HCT116 (cell line): ENCODE measurements at regions not wholly inside any gene's neighbourhood (a gene's known extent, or its start where the extent isn't known, plus 50 kb on each side); places are given as distances from the start of the nearest gene placed in this dataset.

Source experiments
- ATAC-seq: fragments of 200-7000 bp; cut with Tn5 transposase; 2 replicates; pipeline ENCODE4 v1.9.1; 2020; ENCODE audit warnings: mild to moderate bottlenecking, moderate library complexity
- BruUV-seq: library from RNA; stranded (reverse); fragments of 400-500 nt; replicated peaks from 2 replicates; lab custom pipeline; 2021; lab: Mats Ljungman, UMichigan
- CTCF ChIA-PET: fragments of 300-600 bp; sonication (Branson Sonifier 250); formaldehyde crosslinking; loops from one replicate; lab custom pipeline; 2021; ENCODE audit warnings: antibody characterized with exemption; lab: Charles Lee
- POLR2A ChIA-PET: fragments of 300-600, 350-600 bp; sonication (Branson Sonifier 250); formaldehyde crosslinking; loops from one replicate; lab custom pipeline; 2021; ENCODE audit warnings: antibody characterized with exemption; lab: Charles Lee
- RAD21 ChIA-PET, 2 experiments: fragments of 300-600 bp; sonication (Branson Sonifier 250); formaldehyde crosslinking; loops; one replicate each; lab custom pipeline; 2023; ENCODE audit warnings: low total read pairs in 2 of 2; ENCODE audit not compliant: uncharacterized antibody in 2 of 2, unreplicated experiment in 2 of 2, low non-redundant PET in 1 of 2; lab: Charles Lee
- DNase-seq: peaks from one replicate; pipeline ENCODE4 v3.0.0-alpha.2; 2010; ENCODE audit warnings: low read depth, low spot score
- H2AFZ ChIP-seq: fragments of 200-600 bp; shearing (Covaris generic), sonication (generic); 2 replicates; pipeline ENCODE4 v1.6.1; 2017; ENCODE audit warnings: low read depth, mixed run types, mixed read lengths, antibody characterized with exemption, low read length; ENCODE audit not compliant: poor library complexity, severe bottlenecking
- H3K27ac ChIP-seq: 2 replicates; pipeline ENCODE4 v1.5.1; 2012; ENCODE audit warnings: low read depth, low read length
- H3K27me3 ChIP-seq: fragments of 200-600 bp; sonication (generic); 2 replicates; pipeline ENCODE4 v1.6.1; 2016; ENCODE audit warnings: mixed run types, low read length, mixed read lengths; ENCODE audit not compliant: insufficient read depth
- H3K36me3 ChIP-seq, 2 experiments: fragments of 200-500 bp in 1 of 2; fragments of 200-600 bp in 1 of 2; sonication (Bioruptor generic) in 1 of 2; sonication (generic) in 1 of 2; 2 replicates each; pipeline versions ENCODE4 v1.5.1 to v1.6.1; 2014 to 2016; ENCODE audit warnings: low read length in 2 of 2, inconsistent platforms in 1 of 2, mixed read lengths in 1 of 2, mixed run types in 1 of 2; ENCODE audit not compliant: insufficient read depth in 2 of 2, control insufficient read depth in 1 of 2
- H3K4me1 ChIP-seq, 2 experiments: fragments of 200-600 bp in 1 of 2; sonication (generic) in 1 of 2; 2 replicates each; pipeline versions ENCODE4 v1.5.1 to v1.6.1; 2012 to 2017; ENCODE audit warnings: low read length in 2 of 2, inconsistent platforms in 1 of 2, mild to moderate bottlenecking in 1 of 2, mixed read lengths in 1 of 2, mixed run types in 1 of 2, moderate library complexity in 1 of 2; ENCODE audit not compliant: insufficient read depth in 2 of 2, control insufficient read depth in 1 of 2
- H3K4me2 ChIP-seq: fragments of 200-600 bp; sonication (generic); 2 replicates; pipeline ENCODE4 v1.6.1; 2017; ENCODE audit warnings: mixed run types, low read length, mixed read lengths
- H3K4me3 ChIP-seq, 2 experiments: fragments of 200-600 bp in 1 of 2; sonication (generic) in 1 of 2; replicated peaks in 1 of 2; 2 replicates each; pipeline ENCODE4 v1.5.1; 2011 to 2016; ENCODE audit warnings: low read length in 2 of 2, control low read depth in 1 of 2, low read depth in 1 of 2, mild to moderate bottlenecking in 1 of 2, mixed read lengths in 1 of 2, mixed run types in 1 of 2
- H3K79me2 ChIP-seq: fragments of 200-600 bp; sonication (generic); 2 replicates; pipeline ENCODE4 v1.6.1; 2017; ENCODE audit warnings: mild to moderate bottlenecking, mixed run types, low read length, moderate library complexity, mixed read lengths; ENCODE audit not compliant: insufficient read depth
- H3K9ac ChIP-seq: fragments of 200-600 bp; sonication (generic); 2 replicates; pipeline ENCODE4 v1.6.1; 2016; ENCODE audit warnings: low read length, mixed read lengths
- H3K9me2 ChIP-seq: fragments of 200-600 bp; sonication (generic), shearing (Covaris generic); 2 replicates; pipeline ENCODE4 v1.6.1; 2017; ENCODE audit warnings: mixed run types, mild to moderate bottlenecking, moderate library complexity; ENCODE audit not compliant: insufficient read depth
- H3K9me3 ChIP-seq, 2 experiments: fragments of 200-500 bp in 1 of 2; fragments of 200-600 bp in 1 of 2; sonication (Bioruptor generic) in 1 of 2; sonication (generic) in 1 of 2; 2 replicates each; pipeline ENCODE4 v1.6.1; 2014 to 2017; ENCODE audit warnings: low read length in 2 of 2, mixed read lengths in 2 of 2, inconsistent platforms in 1 of 2, low read depth in 1 of 2, mild to moderate bottlenecking in 1 of 2, mixed run types in 1 of 2, moderate library complexity in 1 of 2; ENCODE audit not compliant: control insufficient read depth in 1 of 2, insufficient read depth in 1 of 2
- H4K20me1 ChIP-seq: fragments of 200-600 bp; sonication (generic), shearing (Covaris generic); 2 replicates; pipeline ENCODE4 v1.6.1; 2017; ENCODE audit warnings: mixed run types, mild to moderate bottlenecking, moderate library complexity; ENCODE audit not compliant: insufficient read depth
- ATF3 ChIP-seq: IDR thresholded peaks from 2 replicates; pipeline ENCODE4 v1.6.1; 2012
- CBX3 ChIP-seq: IDR thresholded peaks from 2 replicates; pipeline ENCODE4 v1.6.1; 2012; ENCODE audit warnings: low read depth
- CEBPB ChIP-seq: IDR thresholded peaks from 2 replicates; pipeline ENCODE4 v1.6.1; 2012; ENCODE audit warnings: low read depth
- CTCF ChIP-seq, 3 experiments: fragments of 200-600 bp in 1 of 3; sonication (generic) in 1 of 3; IDR thresholded peaks in 2 of 3; conservative IDR thresholded peaks in 1 of 3; 2 replicates each; pipeline ENCODE4 v1.5.1; 2012 to 2017; ENCODE audit warnings: low read depth in 2 of 3, low read length in 2 of 3, antibody characterized with exemption in 1 of 3, borderline replicate concordance in 1 of 3, control low read depth in 1 of 3, mild to moderate bottlenecking in 1 of 3, mixed read lengths in 1 of 3, mixed run types in 1 of 3, moderate library complexity in 1 of 3; ENCODE audit not compliant: insufficient read depth in 1 of 3
- EGR1 ChIP-seq: IDR thresholded peaks from 2 replicates; pipeline ENCODE4 v1.6.1; 2012; ENCODE audit warnings: low read depth
- EZH2 ChIP-seq: fragments of 200-600 bp; sonication (generic); IDR thresholded peaks from 2 replicates; pipeline ENCODE4 v1.6.1; 2017; ENCODE audit warnings: antibody characterized with exemption, mixed run types
- EZH2phosphoT487 ChIP-seq: fragments of 200-600 bp; IDR thresholded peaks from 2 replicates; pipeline ENCODE4 v1.6.1; 2018; ENCODE audit warnings: antibody characterized with exemption, borderline replicate concordance
- JUND ChIP-seq: IDR thresholded peaks from 2 replicates; pipeline ENCODE4 v1.6.1; 2012
- POLR2AphosphoS5 ChIP-seq: IDR thresholded peaks from 2 replicates; pipeline ENCODE4 v1.6.1; 2011; ENCODE audit warnings: mild to moderate bottlenecking, low read depth, low read length, moderate library complexity
- REST ChIP-seq: IDR thresholded peaks from 2 replicates; pipeline ENCODE4 v1.6.1; 2012; ENCODE audit warnings: low read depth
- SIN3A ChIP-seq: IDR thresholded peaks from 2 replicates; pipeline ENCODE4 v1.6.1; 2012; ENCODE audit warnings: low read depth
- SP1 ChIP-seq: IDR thresholded peaks from 2 replicates; pipeline ENCODE4 v1.6.1; 2012; ENCODE audit warnings: low read depth
- SRF ChIP-seq: IDR thresholded peaks from 2 replicates; pipeline ENCODE4 v1.6.1; 2012; ENCODE audit warnings: low read depth
- TCF7L2 ChIP-seq: IDR thresholded peaks from 2 replicates; pipeline ENCODE4 v1.7.0; 2011; ENCODE audit warnings: borderline replicate concordance, inconsistent platforms; ENCODE audit not compliant: insufficient read depth, insufficient read length; ENCODE audit errors: extremely low read depth
- YY1 ChIP-seq: IDR thresholded peaks from 2 replicates; pipeline ENCODE4 v1.6.1; 2011; ENCODE audit warnings: low read length, low read depth, moderate library complexity, mild to moderate bottlenecking; ENCODE audit not compliant: insufficient replicate concordance; ENCODE audit errors: extremely low read depth
- ZBTB33 ChIP-seq: IDR thresholded peaks from 2 replicates; pipeline ENCODE4 v1.6.1; 2011; ENCODE audit warnings: mild to moderate bottlenecking, low read length, moderate library complexity; ENCODE audit not compliant: insufficient replicate concordance; ENCODE audit errors: extremely low read depth
- ZNF274 ChIP-seq: fragments of 200-500 bp; sonication (Bioruptor generic); IDR thresholded peaks from 2 replicates; pipeline ENCODE4 v1.6.1; 2014; ENCODE audit warnings: mild to moderate bottlenecking, low read depth, low read length, inconsistent platforms
- intact Hi-C: fragments of 100-400 bp; cut with micrococcal nuclease; formaldehyde crosslinking; loops from 2 replicates; pipeline ENCODE4 v1.10.0; 2022
- TF ChIP-seq, protein P1 (sequence below): IDR thresholded peaks from 2 replicates; pipeline ENCODE4 v1.6.1; 2012

DNA sequence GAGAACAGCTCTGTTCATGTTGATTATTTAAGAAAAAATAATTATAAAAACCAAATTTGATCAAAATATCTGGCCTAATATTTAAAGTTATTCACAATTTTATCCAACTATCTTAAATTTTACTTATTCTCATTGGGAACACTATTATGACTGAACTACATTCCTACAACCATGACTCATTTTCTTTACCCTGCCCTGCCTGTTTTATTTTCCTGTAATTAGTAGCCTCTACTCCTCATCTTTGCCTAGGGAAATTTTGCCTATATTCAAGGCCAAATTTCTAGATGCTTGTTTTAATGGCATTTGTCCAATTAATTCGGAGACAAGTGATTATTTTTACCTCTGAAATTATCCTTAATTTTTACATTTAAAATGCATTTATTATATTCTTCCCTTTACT lies 289.7 kb upstream of the TMEM229A start:
- H3K9ac ChIP-seq: no peak overlapping the region
- no peaks in the 10 kb centered on the region for H3K9me3 ChIP-seq
- intact Hi-C loops: no loop called here
- H3K4me1 ChIP-seq: no peaks in the 10 kb centered on the region
- no peak overlapping the region for H3K4me3 ChIP-seq
- no peaks in the 10 kb centered on the region for H4K20me1 ChIP-seq
- BruUV-seq: no TSS peak
- H3K27me3 ChIP-seq: no peaks in the 10 kb centered on the region
- H3K9me2 ChIP-seq: no peaks in the 10 kb centered on the region
- no peak overlapping the region for H3K27ac ChIP-seq
- DNase-seq: no peak
- ChIA-PET CTCF (no interaction called here), RAD21 (no interaction called here), POLR2A (no interaction called here)
- ATAC-seq: no peak
- H3K79me2 ChIP-seq: no peaks in the 10 kb centered on the region
- H3K36me3 ChIP-seq: no peaks in the 10 kb centered on the region
- TF ChIP-seq POLR2AphosphoS5: no peak
- no peak for TF ChIP-seq TCF7L2
- TF ChIP-seq EGR1: no peak
- TF ChIP-seq CEBPB: no peak
- TF ChIP-seq CBX3: no peak
- TF ChIP-seq SIN3A: no peak
- TF ChIP-seq ZBTB33: no peak
- TF ChIP-seq SP1: no peak
- TF ChIP-seq JUND: no peak
- TF ChIP-seq, protein P1, sequence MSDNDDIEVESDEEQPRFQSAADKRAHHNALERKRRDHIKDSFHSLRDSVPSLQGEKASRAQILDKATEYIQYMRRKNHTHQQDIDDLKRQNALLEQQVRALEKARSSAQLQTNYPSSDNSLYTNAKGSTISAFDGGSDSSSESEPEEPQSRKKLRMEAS: no peak
- no peak for TF ChIP-seq CTCF (IDR thresholded peaks at IDR 0.05 in 2 of 3, conservative IDR thresholded peaks at IDR 0.05 in 1 of 3; ENCODE audit: borderline replicate concordance in 1 of 3, insufficient read depth in 1 of 3, low read depth in 2 of 3, low read length in 2 of 3)
- no peak for TF ChIP-seq ZNF274
- no peak for TF ChIP-seq EZH2
- no peak for TF ChIP-seq EZH2phosphoT487
- TF ChIP-seq YY1: no peak
- TF ChIP-seq SRF: no peak
- TF ChIP-seq ATF3: no peak
- TF ChIP-seq REST: no peak
- H3K4me2 ChIP-seq: no peak overlapping the region
- no peak overlapping the region for H2AFZ ChIP-seq
